ENCODE measurements at regions not wholly inside any gene's neighbourhood (a gene's known extent, or its start where the extent isn't known, plus 50 kb on each side); places are given as distances from the start of the nearest gene placed in this dataset.

DNA sequence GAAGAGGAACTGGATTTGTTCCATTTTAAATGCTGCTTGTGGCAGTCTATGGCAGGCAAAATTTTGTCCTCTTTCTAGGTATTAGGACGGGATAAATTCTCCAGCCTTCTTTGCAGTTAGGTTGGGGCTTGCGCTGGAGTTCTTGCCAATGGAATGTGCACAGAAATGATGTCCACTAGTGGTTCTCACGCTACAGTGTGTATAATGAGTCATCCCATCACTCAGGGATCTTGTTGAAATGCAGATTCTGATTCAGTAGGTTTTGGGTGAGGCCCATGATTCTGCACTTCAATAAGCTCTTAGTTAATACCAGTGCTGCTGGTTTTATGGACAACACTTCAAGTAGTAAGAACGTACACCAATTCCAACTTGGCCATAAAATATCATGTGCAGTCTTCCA lies 317.6 kb upstream of the KLF4 start:
- ATAC-seq (ENCODE audit: low FRiP score in 2 of 2) (no peak), DNase-seq (no peak)
- no peaks in the 10 kb centered on the region for H3K36me3 ChIP-seq
- H3K4me1 ChIP-seq = no peaks in the 10 kb centered on the region
- no peak overlapping the region for H3K27ac ChIP-seq
- H3K27me3 ChIP-seq = no peaks in the 10 kb centered on the region
- H3K4me3 ChIP-seq = no peak overlapping the region
- H3K9me3 ChIP-seq = no peaks in the 10 kb centered on the region
- WGBS, 2 donors = 83 to 91% methylated on average over 4 of the region's 4 CpGs
- TF ChIP-seq CTCF (IDR thresholded peaks at IDR 0.05) (no peak), POLR2AphosphoS5 (IDR thresholded peaks at IDR 0.05) (no peak), EP300 (IDR thresholded peaks at IDR 0.05) (no peak), POLR2A (IDR thresholded peaks at IDR 0.05) (no peak)

GRCh38 chr9:107805201-107805600 lies 315.6 kb upstream of the KLF4 start:
- TF ChIP-seq POLR2AphosphoS5 (IDR thresholded peaks at IDR 0.05) (no peak), EP300 (IDR thresholded peaks at IDR 0.05) (no peak), POLR2A (IDR thresholded peaks at IDR 0.05) (no peak), CTCF (IDR thresholded peaks at IDR 0.05) (no peak)
- Histone ChIP-seq H3K4me1 (no peaks in the 10 kb centered on the region), H3K27ac (no peak overlapping the region), H3K36me3 (no peaks in the 10 kb centered on the region), H3K9me3 (no peaks in the 10 kb centered on the region), H3K4me3 (no peak overlapping the region), H3K27me3 (no peaks in the 10 kb centered on the region)
- 44 to 74% methylated on average over 2 of the region's 2 CpGs for WGBS, 2 donors
- ATAC-seq (ENCODE audit: low FRiP score in 2 of 2) (no peak), DNase-seq (no peak)

GRCh38 chr9:107794259-107794658 lies 304.7 kb upstream of the KLF4 start:
- no peak overlapping the region for H3K4me3 ChIP-seq
- WGBS, 2 donors = 55 to 88% methylated on average over 2 of the region's 2 CpGs

GRCh38 chr9:107793541-107793940 lies 304.0 kb upstream of the KLF4 start:
- DNase-seq = no peak
- WGBS, 2 donors = 88 to 91% methylated on average over 1 of the region's 1 CpG
- TF ChIP-seq POLR2AphosphoS5 (IDR thresholded peaks at IDR 0.05) (no peak), CTCF (IDR thresholded peaks at IDR 0.05) (no peak), EP300 (IDR thresholded peaks at IDR 0.05) (no peak), POLR2A (IDR thresholded peaks at IDR 0.05) (no peak)
- no peaks in the 10 kb centered on the region for H3K27me3 ChIP-seq
- no peaks in the 10 kb centered on the region for H3K4me1 ChIP-seq
- H3K36me3 ChIP-seq = no peaks in the 10 kb centered on the region
- H3K4me3 ChIP-seq = no peak overlapping the region
- no peaks in the 10 kb centered on the region for H3K9me3 ChIP-seq
- no peak overlapping the region for H3K27ac ChIP-seq
- ATAC-seq (ENCODE audit: low FRiP score in 2 of 2) = no peak

More at GRCh38 chr9:107794259-107794658, 304.7 kb upstream of the KLF4 start:
- no peaks in the 10 kb centered on the region for H3K4me1 ChIP-seq
- TF ChIP-seq POLR2A (IDR thresholded peaks at IDR 0.05) (no peak), EP300 (IDR thresholded peaks at IDR 0.05) (no peak), CTCF (IDR thresholded peaks at IDR 0.05) (no peak), POLR2AphosphoS5 (IDR thresholded peaks at IDR 0.05) (no peak)
- no peak overlapping the region for H3K27ac ChIP-seq
- no peaks in the 10 kb centered on the region for H3K36me3 ChIP-seq
- no peaks in the 10 kb centered on the region for H3K27me3 ChIP-seq
- ATAC-seq (ENCODE audit: low FRiP score in 2 of 2) = no peak
- DNase-seq = no peak
- no peaks in the 10 kb centered on the region for H3K9me3 ChIP-seq

GRCh38 chr9:107792596-107792995 lies 303.0 kb upstream of the KLF4 start:
- TF ChIP-seq POLR2A (IDR thresholded peaks at IDR 0.05) (no peak), POLR2AphosphoS5 (IDR thresholded peaks at IDR 0.05) (no peak), EP300 (IDR thresholded peaks at IDR 0.05) (no peak), CTCF (IDR thresholded peaks at IDR 0.05) (no peak)
- WGBS, 2 donors = 79 to 100% methylated on average over 1 of the region's 1 CpG
- DNase-seq (no peak), ATAC-seq (ENCODE audit: low FRiP score in 2 of 2) (no peak)
- Histone ChIP-seq H3K27ac (no peak overlapping the region), H3K4me1 (no peaks in the 10 kb centered on the region), H3K9me3 (no peaks in the 10 kb centered on the region), H3K4me3 (no peak overlapping the region), H3K27me3 (no peaks in the 10 kb centered on the region), H3K36me3 (no peaks in the 10 kb centered on the region)
